Fibroblast of upper back skin (primary cell): ENCODE measurements at regions not wholly inside any gene's neighbourhood (a gene's known extent, or its start where the extent isn't known, plus 50 kb on each side); places are given as distances from the start of the nearest gene placed in this dataset.
"Not testable (repeated sequence)": the region's sequence is repeated elsewhere in the genome, so short reads cannot be mapped to it uniquely, and the experiment has no call there.

Source experiments
- DNase-seq: peaks from one replicate; pipeline ENCODE4 v3.0.0-alpha.2; 2013

DNA sequence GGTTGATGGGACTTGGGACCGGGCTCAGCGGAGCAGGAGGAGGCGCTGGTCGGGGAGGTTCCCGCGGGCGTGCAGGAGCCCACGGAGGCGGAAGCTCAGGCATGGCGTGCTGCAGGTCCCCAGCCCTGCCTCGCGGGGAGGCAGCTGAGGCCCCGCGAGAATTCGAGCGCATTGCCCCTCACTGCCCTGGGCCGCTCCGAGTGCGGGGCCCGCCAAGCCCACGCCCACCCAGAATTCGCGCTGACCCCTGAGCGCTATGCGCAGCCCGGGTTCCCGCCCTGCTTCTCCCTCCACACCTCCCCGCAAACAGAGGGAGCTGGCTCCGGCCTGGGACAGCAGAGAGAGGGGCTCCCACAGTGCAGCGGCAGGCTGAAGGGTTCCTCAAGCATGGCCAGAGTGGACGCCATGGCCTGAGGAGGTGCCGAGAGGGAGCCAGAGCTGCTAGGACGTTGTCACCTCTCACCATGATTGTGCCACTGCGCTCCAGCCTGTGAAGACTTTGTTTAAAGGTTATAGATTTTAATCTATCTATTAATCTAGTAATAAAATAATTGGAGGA lies 357.2 kb upstream of the RGPD4 start:
- DNase-seq, result no peak

DNA sequence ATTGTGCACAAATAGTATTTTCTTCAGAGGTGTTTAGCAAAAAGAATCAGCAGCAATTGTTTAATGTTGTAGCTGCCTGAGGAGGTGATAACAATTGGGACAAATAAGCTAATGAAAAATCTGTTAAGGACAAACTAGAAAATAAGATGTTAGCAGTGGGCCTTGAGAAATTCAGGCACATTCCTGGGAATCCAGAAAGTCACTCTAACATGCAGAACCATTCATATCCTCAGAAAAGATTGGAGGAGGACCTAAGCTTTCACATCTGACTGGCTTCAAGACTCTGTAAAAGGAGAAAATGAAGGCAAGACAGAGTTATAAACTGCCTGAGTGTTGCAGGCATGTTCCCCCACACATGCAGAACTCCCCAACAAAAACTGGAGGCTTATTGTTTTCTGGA lies 353.5 kb upstream of the RGPD4 start:
- no peak for DNase-seq

DNA sequence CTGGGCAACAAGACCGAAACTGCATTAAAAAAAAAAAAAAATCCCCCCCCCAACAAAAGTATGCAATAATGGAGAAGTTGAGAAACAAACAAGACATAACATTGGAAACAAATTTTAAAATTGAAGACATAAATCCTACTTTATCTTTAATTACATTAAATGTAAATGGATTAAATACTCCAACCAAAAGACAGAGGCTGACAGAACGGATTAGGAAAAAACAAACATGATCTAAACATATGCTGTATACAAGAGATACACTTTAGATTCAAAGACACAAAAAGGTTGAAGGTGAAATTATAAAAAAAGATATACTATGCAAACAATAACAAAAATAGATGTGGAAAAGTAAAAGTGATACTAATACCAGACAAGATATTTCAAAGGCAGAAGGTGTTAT lies 350.8 kb upstream of the RGPD4 start:
- no peak for DNase-seq

DNA sequence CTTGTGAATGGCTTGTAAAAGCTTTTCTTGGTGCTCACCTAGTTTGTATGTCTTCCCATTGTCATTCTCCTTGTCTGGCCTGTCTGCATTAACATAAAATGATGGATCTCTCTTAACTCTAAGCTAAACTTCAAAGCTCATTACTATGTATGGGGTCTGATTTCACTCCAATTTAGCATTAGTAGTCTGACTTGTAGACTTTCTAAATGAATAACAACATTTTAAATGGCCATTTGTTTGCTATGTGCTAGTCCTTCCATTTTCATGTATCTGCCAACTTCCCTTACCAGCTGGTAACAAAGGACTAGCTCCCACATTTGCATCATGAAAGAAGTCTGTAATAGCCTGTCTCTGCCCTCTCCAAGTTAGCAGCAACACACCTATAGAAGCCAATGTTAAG lies 324.2 kb upstream of the RGPD4 start:
- no peak for DNase-seq

DNA sequence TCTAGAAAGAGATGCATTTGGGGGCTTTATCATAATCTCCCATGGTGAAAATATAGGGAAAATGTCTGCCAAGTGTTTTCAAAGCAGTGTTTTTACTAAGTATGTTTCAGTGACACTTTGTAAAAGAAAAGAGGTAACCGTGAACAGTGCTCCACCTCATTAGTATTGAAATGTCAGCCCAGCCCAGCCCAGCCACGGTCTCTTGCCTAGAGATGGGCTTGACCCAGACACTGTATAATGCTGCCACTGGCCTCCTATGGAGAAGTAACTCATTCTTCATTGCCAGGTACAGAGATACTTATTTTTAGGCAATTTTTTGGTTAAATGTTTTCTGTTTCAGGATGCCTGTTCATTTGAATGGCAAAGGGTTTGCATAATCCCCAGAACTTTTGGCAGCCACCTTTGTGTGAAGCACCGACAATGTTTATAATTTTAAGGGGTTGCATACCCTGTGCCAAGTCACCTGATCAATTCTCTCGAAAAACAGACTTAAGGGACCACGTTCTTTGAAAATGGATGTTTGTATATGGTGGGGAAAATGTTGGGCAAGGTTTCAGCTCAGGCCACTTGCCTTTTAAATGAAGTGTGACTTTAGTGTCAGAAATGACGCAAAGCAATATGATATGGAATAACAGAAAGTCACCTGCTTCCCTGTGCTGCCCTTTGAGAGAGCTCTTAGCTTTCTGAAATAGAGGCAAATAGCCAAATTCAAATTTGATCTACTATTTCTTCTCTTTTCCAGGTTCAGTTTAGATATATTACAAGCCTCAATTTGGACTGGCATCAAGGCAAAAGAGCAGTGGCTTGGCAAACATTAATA lies 314.5 kb upstream of the RGPD4 start:
- no peak for DNase-seq

DNA sequence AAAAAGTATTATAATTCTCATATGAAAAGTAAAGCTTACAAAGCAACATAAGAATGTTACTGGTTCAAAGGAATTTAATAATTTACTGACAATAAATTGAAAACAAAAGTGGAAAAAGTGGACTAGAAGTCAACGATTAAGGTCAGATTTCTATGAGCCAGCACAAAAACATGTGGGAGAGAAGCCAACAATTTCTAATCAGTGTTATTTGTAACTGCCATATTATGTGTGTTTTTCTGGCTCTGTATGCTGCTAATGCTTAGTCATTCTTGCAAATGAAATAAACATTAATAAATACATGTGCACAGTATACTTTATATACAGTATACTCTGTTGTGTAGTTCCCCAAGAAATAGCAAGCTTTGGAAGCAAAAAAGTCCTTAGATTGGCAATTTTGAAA lies 301.3 kb upstream of the RGPD4 start:
- peak; percentile 59 for DNase-seq

DNA sequence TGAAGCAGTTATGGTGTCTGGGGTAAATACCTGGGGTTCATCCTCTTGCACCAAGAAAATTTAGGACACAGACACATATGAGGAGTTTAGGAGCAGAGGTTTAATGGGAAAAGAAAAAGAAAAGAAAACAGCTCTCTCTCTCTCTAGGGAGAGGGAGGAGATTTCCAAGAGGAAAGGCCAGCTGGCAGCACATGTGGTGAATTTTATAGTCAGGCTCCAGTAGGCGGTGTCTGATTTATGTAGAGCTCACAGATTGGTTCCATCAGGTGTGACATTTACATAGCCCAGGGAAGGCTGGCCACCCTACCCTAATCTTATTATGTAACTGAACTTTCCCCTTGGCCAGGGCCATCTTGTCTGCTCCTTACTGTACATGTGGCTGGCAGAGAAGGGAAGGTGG lies 297.5 kb upstream of the RGPD4 start:
- peak; percentile 10 for DNase-seq

DNA sequence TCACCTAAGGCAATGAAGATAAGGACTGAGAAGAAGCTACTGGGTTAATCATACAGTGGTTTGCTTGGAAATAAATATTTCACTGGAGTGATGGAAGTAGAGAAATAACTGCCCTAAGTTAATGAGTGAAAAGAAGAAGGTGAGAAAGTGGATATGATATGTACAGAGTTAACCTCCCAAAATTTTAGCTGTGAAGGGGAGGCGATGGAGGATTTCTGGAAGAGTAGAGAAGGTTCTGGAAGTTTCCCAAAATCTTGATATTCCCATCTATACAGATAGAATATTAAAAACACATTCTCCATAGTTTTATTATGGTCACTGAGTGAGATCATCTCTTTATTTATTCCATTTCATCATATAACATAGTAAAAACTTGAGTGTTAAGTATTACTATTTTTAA lies 296.6 kb upstream of the RGPD4 start:
- DNase-seq, result no peak

DNA sequence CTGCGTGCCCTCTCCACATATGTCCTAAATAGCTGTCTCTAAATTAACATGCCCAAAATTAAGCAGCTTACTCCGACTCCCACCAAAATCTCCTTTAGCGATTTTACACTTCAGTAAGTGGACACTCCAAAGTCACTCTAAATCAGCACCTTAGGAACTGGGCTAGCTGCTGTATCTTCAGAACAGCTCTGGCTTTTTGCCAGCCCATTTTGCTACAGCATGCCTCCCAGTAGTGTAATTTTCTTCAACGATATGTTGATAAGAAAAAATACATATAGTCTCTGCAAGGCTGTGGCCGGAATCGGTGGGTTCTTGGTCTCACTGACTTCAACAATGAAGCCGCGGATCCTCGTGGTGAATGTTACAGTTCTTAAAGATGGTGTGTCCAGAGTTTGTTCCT lies 291.8 kb upstream of the RGPD4 start:
- DNase-seq, result no peak

DNA sequence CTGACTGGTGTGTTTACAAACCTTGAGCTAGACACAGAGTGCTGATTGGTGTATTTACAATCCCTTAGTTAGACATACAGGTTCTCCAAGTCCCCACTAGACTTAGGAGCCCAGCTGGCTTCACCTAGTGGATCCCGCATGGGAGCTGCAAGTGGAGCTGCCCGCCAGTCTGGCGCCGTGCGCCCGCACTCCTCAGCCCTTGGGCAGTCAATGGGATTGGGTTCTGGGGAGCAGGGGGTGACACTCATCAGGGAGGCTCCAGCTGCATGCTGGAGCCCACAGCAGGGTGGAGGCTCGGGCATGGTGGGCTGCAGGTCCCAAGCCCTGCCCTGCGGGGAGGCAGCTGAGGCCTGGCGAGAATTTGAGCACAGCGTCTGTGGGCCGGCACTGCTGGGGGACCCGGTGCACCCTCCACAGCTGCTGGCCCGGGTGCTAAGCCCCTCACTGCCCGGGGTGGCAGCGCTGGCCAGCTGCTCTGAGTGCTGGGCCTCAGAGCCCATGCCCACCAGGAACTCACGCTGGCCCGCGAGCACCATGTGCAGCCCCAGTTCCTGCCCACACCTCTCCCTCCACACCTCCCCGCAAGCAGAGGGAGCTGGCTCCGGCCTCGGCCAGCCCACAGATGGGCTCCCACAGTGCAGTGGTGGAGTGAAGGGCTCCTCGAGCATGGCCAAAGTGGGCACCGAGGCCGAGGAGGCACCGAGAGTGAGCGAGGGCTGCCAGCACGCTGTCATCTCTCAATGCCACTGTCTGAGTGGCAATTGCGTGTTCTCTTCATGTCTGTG lies 290.6 kb upstream of the RGPD4 start:
- not testable (repeated sequence) for DNase-seq

DNA sequence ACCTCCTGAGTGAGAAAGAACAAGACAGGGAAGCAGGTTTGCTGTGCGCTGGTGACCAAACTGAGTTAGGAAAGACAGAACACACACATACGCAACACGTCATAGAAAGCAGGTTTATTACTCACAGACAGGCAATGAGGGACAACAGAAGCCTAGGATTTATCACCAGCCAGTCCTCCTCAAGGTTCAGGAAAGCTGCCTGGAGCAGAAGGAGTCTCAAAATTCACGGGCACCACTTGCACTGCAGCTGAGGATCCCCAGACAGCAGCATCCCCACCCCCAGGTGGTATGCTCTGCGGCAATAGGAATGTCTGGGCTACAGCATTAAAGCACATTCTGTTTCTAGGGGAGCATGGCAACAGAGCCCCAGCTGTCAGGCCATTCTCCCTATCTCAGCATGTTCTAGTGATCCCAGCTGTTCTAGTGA lies 284.4 kb upstream of the RGPD4 start:
- peak; percentile 25 for DNase-seq

DNA sequence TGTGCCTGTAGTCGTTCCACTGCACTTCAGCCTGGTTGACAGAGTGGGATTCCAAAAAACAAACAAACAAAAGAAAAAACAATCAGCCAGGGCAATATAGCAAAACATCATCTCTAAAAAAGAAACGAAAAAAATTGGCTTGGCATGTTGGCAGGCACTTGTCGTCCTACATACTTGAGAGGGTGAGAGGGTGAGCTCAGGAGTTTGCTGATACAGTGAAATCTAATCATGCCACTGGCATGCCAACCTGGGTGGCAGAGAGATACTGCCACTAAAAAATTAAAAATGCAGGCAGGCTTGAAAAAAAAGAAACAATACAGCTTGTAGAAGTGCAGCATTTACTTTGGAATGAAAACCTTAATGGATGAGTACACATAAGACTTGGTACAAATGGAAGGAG lies 282.9 kb upstream of the RGPD4 start:
- DNase-seq, result no peak

DNA sequence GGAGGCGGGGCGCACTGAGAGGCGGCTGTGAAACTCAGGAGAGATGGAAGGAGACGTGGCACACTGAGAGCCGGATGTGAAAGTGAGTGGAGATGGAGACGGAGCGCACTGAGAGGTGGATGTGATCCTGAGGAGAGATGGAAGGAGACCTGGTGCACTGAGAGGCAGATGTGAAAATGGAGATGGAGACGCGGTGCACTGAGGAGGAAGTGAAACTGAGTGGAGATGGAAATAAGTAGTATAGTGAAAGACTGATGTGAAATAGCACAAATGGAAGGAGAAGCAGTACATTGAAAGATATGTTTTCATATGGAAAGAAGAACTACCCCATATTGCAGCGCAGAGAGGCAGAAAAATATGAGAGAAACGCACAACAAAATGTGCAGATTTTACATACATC lies 281.6 kb upstream of the RGPD4 start:
- DNase-seq, result no peak

DNA sequence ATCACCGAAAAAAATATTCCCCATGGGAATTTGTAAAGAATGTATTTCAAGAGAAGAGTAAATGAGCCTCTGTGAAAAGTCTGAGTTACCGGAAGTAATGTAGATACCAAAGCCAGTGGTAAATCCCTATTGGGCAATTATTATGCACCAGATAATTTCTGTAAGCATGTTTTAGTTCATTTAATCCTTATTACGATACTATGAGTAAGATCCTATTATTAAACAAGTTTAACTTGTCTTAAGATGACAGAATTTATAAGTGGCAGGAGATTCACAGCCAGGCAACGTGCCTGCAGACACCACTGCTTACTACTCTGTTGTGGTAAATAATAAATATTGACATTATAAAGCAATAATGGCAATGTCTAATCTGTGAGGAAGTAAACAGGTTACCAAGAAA lies 280.8 kb upstream of the RGPD4 start:
- DNase-seq, result peak; percentile 6

DNA sequence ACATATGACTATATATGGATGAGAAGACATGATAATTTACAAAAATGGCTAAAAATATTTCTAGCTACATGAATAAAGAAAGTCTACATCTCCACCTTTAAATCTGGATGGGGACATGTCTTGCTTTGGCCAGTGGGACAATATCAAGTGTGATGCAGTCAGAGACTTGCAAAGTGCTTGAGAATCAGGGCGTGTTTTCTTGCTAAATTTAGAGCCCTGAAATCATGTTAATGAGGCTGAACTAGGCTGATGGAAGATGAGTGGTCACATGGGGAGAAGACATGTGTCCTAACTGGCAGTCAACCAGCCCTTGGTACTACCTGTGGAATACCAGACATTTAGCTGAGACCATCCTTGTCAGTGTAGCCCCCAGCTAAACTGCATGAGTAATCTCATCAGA lies 278.5 kb upstream of the RGPD4 start:
- DNase-seq, result no peak

DNA sequence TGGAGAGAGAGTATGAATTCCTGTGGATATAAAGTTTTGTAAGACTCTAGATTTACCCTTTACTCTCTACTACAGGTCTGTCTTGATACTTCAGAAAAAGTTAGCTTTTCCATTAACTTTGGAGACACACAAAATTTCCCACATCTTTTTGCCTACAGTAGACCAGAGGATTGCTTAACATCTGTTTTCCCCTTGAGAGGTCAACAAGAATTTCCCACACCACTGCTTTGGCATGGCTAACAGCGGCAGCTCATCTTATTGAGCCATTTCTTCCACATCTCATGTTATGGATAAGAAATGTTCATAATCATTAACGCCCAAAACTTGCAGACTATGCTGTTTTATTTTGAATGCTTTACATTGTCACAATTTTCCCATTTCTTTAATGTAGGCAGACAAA lies 273.6 kb upstream of the RGPD4 start:
- no peak for DNase-seq

DNA sequence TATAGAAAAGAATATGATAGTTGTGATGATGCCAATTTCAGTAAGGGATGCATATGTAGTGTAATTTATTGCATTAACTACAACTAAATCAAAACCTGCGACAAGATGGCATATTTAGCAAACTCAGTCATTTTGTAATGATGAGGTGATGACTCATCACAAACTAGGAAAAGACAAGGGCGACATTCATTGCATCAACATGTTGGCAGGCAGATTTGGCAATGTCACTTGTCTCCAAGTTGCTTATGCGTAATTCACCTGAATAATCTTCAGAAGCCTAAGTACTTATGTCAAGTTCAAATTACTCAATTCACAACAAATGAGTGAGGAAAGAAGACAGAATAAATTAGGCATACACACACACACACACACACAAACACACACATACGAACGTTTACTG lies 273.2 kb upstream of the RGPD4 start:
- peak; percentile 19 for DNase-seq

DNA sequence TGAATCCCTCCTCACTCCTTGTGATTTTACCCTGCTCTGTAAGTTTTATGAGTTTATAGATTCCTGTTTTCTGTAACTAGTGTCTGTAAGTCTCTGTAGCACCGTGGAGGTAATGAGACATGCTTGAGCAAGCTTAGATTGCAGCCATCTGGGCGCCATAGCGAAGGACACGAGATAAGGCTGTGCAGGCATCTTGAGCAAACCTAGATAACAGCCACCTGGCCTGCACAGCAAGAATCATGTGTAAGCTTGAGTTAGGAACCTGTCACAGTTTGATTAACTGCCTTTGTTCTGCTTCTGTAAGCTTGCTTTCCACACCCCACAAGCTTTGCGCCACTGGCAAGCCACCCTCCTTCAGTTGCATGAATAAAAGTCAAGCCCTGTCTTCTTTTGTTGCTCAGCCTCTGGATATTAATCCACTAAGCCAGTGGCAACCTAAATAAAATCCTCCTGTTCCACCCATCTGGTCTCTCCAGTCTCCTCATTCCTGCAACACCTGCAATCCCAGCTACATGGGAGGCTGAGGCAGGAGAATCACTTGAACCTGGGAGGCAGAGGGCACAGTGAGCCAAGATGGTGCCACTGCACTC lies 270.6 kb upstream of the RGPD4 start:
- no peak for DNase-seq

DNA sequence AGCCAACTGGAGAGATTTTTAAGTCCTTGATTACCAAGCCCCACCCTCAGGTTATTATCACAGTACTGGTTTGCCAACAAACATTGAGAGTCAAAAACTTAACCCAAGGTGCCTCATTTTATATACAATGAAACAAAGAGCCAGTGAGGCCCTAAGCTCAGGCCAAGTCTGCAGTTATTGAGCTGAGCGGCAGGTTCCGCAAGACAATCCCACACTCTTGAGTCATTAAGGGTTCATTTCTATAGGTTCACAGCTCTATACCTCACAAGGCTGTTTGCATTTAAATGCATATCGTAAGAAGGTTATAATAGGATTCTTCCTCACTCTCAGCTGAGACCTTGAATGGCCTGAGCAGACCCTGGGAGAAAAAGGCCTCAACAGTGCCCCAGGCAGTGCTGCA lies 268.4 kb upstream of the RGPD4 start:
- DNase-seq, result no peak

DNA sequence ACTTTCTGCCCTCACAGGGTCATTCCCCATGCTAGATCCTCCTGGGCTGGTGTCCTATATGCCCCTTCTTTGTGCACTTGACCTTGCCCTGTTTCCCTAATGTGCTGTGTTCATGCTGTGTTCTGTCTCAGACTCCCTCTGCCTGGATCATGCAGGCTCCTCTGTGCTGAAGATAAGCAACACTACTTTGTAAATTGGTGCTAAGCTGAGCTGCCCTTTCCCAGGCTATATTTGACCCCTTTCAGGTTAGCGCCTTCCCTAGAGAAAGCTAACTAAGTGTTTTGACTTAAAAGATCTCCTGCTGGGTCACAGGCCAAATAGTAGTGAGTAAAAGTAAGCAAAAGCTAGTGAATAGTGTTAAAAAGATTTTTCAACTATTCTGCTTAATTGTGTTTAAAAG lies 257.2 kb upstream of the RGPD4 start:
- no peak for DNase-seq

DNA sequence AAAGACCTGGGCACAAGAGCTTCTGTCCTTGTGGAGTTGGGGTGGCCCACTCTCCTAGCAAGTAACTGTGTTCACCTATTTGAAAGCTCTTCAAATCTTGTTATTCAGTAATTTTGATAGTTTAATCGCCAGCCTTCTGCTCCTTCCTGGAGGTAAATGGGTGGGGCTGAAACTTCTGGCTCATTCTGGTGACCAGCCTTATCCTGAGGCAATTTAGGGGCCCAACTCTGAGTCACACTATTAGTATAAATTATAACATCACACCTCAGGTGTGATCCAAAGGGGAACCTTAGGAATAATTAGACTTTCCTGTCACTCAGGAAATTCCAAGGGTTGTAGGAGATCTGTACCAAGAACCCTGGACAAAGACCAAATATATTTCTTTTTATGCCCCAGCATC lies 255.8 kb upstream of the RGPD4 start:
- DNase-seq, result no peak

DNA sequence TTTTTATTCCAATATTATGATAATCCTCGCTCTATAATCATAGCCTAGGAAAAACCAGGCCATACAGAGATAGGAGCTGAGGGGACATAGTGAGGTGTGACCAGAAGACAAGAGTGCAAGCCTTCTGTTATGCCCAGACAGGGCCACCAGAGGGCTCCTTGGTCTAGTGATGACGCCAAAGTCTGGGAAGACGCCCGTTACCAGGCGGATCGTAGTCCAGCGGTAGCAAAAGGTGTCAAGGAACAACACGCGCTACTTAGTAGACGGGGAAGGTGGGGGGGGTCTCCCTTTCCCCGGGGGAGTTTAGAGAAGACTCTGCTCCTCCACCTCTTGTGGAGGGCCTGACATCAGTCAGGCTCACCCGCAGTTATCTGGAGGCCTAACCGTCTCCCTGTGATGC lies 253.8 kb upstream of the RGPD4 start:
- not testable (repeated sequence) for DNase-seq

DNA sequence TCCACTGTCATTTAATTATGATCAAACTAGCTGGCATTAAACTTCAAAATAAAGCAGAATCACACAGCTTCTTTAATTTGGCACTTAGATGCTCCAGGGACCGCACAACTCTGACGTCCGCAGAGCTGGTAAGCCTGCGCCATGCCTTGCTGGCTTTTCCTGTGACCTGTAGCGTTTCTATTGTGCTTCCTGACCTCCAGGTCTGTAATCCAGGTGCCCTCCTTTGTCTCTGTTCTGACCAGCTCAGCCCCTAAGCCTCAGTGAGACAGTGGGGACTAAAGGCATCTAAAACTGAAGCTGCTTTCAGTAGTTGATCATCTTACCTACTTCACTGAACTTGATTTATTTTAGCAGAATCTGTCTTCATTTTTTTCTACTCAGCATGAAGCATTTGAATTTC lies 249.7 kb upstream of the RGPD4 start:
- DNase-seq, result no peak

DNA sequence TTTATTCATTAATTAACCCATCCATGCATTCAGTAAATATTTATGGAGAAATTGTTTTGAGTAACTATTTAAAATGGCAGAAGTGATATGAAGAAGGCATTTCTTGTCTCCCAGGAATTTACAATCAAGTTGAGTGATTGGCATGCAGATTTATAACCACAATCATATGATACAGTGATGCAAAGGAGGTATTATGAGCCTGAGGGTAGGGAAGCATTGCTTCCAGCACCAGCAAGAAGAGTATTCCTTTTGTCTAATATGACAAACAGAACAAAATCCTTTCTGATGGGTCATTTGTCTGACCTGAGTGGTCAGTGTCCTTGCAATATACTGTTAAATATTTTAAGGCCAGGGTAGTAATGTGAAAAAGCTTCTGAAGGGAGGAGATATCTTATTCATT lies 244.2 kb upstream of the RGPD4 start:
- DNase-seq, result no peak
